GM23338 (cell line): ENCODE measurements at regions not wholly inside any gene's neighbourhood (a gene's known extent, or its start where the extent isn't known, plus 50 kb on each side); places are given as distances from the start of the nearest gene placed in this dataset.

Experiments used
- JUNB ChIP-seq: IDR thresholded peaks from one replicate; pipeline ENCODE4 v1.6.1; 2016; ENCODE audit warnings: antibody characterized with exemption; ENCODE audit not compliant: unreplicated experiment
- NANOG ChIP-seq: IDR thresholded peaks from 2 replicates; pipeline ENCODE4 v1.6.1; 2016; ENCODE audit warnings: antibody characterized with exemption, borderline replicate concordance
- ZNF114 ChIP-seq: fragments of 250-450 bp; sonication (Bioruptor Pico); IDR thresholded peaks from 2 replicates; pipeline ENCODE4 v1.5.0; 2020; ENCODE audit warnings: mild to moderate bottlenecking, moderate library complexity
- ZNF462 ChIP-seq: fragments of 250-450 bp; sonication (Bioruptor Pico); IDR thresholded peaks from 2 replicates; pipeline ENCODE4 v1.5.0; 2020; ENCODE audit warnings: mild to moderate bottlenecking, moderate library complexity
- TF ChIP-seq, protein P1 (sequence below): IDR thresholded peaks from one replicate; pipeline ENCODE4 v1.6.1; 2018; ENCODE audit warnings: antibody characterized with exemption; ENCODE audit not compliant: unreplicated experiment
- TF ChIP-seq, protein P2 (sequence below): IDR thresholded peaks from 2 replicates; pipeline ENCODE4 v1.6.1; 2016; ENCODE audit warnings: antibody characterized with exemption

DNA sequence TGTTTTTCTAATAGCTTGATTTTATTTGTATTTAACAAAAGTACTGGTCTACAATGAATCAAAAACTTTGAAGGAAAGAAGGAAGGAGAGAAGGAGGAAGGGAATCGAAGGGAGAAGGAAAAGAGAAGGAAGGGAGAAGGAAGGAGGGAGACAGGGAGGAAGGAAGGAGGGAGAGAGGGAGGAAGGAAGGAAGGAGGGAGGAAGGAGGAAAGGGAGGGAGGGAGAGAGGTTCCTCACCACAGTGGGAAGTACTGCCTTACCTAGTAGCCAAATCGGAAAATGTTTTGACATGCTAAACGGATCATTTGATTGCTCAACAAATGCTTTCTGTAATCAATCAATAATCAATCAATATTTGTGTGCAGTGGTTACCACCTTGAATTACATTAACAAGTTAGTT is 225.8 kb upstream of the CELF2 start (continued):
- no peak for TF ChIP-seq ZNF462
- TF ChIP-seq, protein P1, sequence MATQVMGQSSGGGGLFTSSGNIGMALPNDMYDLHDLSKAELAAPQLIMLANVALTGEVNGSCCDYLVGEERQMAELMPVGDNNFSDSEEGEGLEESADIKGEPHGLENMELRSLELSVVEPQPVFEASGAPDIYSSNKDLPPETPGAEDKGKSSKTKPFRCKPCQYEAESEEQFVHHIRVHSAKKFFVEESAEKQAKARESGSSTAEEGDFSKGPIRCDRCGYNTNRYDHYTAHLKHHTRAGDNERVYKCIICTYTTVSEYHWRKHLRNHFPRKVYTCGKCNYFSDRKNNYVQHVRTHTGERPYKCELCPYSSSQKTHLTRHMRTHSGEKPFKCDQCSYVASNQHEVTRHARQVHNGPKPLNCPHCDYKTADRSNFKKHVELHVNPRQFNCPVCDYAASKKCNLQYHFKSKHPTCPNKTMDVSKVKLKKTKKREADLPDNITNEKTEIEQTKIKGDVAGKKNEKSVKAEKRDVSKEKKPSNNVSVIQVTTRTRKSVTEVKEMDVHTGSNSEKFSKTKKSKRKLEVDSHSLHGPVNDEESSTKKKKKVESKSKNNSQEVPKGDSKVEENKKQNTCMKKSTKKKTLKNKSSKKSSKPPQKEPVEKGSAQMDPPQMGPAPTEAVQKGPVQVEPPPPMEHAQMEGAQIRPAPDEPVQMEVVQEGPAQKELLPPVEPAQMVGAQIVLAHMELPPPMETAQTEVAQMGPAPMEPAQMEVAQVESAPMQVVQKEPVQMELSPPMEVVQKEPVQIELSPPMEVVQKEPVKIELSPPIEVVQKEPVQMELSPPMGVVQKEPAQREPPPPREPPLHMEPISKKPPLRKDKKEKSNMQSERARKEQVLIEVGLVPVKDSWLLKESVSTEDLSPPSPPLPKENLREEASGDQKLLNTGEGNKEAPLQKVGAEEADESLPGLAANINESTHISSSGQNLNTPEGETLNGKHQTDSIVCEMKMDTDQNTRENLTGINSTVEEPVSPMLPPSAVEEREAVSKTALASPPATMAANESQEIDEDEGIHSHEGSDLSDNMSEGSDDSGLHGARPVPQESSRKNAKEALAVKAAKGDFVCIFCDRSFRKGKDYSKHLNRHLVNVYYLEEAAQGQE: no peak
- TF ChIP-seq, protein P2, sequence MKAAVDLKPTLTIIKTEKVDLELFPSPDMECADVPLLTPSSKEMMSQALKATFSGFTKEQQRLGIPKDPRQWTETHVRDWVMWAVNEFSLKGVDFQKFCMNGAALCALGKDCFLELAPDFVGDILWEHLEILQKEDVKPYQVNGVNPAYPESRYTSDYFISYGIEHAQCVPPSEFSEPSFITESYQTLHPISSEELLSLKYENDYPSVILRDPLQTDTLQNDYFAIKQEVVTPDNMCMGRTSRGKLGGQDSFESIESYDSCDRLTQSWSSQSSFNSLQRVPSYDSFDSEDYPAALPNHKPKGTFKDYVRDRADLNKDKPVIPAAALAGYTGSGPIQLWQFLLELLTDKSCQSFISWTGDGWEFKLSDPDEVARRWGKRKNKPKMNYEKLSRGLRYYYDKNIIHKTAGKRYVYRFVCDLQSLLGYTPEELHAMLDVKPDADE: no peak
- TF ChIP-seq ZNF114 (CRISPR knock-in tag): no peak
- TF ChIP-seq NANOG: no peak
- no peak for TF ChIP-seq JUNB
